CD4-positive, alpha-beta T cell treated with Interleukin-4 for 1 hour (primary cell): ENCODE measurements at regions not wholly inside any gene's neighbourhood (a gene's known extent, or its start where the extent isn't known, plus 50 kb on each side); places are given as distances from the start of the nearest gene placed in this dataset.

Source experiments
- DNase-seq, 2 donors: peaks; one replicate each; pipeline ENCODE4 v3.0.0-alpha.2; 2020 to 2022

DNA sequence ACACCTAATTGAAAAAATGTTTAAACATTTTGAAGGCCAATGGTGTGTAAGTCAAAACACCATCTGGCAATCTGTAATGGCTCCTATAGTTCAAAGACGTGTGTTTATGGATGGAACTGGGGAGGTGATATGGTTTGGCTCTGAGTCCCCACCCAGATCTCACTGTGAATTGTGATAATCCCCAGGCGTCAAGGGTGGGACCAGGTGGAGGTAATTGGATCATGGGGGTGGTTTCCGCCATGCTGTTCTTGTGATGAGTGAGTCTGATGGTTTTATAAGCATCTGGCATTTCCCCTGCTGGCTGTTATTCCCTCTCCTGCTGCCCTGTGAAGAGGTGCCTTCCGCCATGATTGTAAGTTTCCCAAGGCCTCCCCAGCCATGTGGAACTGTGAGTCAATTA lies 52.2 kb downstream of the ADRA2C start:
- DNase-seq, result no peak

GRCh38 chr4:3819210-3819919 lies 53.2 kb downstream of the ADRA2C start:
- no peak for DNase-seq

DNA sequence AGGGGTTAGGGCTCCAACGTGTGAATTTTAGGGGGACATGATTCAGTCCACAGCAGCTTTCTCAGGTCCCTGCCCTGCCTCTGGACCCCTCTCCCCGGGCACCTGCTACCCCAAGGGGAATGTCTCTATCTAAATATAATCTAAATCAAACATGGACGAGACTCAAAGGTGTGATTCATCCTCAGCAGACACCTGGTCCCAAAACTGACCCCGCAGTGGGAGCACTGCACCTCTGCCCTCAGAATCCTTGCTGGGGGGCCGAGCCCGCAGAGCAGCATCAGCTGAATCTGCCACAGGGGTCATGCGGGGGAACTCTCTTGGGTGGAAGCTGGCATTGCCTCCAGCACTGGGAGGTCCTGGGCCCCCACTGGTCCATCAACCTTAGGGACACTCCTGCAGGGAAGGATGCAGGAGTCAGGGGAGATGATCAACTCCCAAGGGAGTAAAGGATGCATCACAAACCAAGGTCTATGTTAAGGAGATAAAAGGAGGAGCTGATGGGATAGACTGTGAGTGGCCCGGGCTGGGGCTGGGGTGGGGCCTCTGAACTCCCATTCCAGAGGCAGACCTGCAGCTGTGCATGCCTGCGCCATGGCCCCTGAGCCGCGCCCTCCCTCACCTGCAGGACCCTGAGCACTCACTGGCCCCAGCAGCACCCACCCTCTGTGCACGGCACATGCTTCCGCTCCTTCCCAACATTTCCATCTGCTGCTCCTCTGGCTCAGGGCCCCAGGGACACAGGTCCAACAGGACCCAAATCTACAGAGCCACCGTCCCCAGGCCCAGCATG lies 54.0 kb downstream of the ADRA2C start:
- DNase-seq, result no peak

DNA sequence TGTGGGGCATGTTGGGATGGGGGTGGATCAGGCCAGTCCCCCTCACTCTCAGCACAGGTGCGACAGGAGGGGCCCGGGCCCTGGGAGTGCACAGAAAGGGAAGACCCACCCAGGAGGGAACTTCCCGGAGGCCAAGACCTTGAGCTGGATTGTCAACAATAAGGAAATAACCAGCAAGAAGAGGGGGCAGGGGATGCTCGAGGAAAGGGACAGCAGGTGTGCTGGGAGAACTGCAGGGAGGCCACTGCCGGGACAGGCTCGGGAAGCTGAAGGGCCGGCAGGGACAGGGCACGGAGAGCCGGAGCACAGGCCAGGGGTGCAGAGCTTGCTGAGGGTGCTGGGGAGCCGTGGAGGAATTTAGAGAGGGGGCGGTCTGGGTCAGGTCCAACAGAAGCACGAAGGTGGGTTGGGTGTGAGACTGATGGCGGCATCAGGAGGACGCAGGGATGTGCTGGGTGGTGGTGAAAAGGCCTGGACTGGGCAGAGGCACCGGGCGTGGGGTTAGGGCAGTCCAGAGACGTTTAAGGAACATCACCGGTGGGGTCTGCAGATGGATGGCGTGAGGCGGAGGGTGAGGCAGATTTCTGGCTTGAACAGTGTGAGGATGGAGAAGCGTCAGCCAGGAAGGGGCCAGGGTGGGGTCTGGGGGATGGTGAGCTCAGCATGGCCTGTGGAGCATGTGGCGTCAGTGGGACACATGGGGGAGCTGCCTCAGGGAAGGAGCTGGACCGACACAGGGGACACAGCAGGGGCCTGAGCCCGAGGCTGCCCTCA lies 54.8 kb downstream of the ADRA2C start:
- DNase-seq, result no peak

- DNase-seq, result no peak
These were observed 55.5 kb downstream of the ADRA2C start for GRCh38 chr4:3821580-3822229.

DNA sequence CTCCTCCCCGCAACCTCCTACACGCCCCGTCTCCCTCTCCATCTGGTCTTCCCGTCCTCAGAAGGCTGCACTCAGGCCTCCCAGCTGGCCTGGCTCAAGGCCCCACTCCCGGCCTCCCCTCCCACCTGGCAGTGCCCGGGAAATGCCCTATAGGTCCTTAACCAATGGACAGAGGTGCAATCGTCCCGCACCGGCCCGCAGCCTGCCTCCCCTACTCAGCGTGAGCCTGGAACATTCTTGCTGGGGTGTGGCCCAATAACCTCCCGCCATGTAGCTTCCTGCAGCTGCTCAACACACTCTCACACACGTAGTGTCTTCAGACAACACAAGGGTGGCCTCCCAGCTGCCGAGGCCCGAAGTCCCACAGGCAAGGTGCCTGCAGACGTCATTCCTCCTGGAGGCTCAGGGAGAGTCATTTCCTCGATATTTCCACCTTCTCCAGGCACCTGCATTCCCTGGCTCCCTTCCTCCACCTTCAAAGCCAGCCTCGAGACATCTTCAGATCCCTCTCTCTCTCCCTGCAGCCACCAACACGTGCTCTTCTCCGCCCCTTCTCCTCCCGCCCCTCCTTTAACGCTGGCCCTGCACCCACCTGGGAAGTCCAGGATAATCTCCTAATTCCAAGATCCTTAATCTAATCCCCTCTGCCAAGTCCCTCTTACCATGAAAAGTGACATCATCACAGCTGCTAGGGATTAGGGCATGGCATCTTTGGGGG lies 56.2 kb downstream of the ADRA2C start:
- DNase-seq, result no peak

DNA sequence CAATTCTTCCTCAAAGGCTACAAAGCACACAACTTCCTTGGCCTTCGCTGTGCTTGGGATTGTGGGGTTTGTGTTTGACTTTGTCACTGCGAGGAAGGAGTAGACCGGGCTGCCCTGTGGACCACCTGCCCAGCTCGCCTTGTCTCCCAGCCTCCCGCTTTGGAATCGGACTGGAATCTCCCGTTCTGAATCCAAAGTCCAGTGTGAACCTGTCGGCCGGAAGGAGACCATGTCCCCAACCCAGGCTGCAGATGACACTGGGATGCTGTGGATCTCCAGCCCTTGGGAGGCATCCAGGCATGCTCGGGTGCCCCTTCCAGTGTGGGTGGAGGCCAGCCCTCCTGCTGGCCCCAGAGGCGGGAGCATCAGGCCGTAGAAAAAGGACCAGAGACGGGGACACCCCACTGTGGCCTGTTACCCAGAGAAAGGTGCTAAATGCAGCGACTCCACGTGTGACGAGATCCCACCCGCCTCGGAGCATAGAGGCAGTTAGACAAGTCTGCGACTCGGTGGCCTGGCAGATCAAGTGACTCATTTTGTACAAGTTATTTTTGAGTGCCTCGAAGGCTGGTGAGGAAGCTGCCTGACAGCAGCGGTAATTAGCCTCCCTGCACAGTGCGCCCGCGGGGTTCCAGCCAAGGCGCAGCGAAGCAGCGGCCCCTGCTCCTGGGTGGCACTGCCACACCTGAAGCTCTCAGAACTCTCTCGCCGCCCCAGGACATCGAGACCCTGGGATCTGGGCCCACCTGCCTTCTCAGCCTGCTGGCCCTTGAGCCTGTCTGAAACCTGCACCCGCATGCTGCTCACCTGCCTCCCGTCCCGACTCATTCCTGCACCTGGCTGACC lies 57.5 kb downstream of the ADRA2C start:
- DNase-seq, result no peak

- DNase-seq, result no peak
These were observed 58.5 kb downstream of the ADRA2C start for GRCh38 chr4:3824521-3825270.

GRCh38 chr4:3825530-3825929 lies 59.3 kb downstream of the ADRA2C start:
- DNase-seq, result no peak

DNA sequence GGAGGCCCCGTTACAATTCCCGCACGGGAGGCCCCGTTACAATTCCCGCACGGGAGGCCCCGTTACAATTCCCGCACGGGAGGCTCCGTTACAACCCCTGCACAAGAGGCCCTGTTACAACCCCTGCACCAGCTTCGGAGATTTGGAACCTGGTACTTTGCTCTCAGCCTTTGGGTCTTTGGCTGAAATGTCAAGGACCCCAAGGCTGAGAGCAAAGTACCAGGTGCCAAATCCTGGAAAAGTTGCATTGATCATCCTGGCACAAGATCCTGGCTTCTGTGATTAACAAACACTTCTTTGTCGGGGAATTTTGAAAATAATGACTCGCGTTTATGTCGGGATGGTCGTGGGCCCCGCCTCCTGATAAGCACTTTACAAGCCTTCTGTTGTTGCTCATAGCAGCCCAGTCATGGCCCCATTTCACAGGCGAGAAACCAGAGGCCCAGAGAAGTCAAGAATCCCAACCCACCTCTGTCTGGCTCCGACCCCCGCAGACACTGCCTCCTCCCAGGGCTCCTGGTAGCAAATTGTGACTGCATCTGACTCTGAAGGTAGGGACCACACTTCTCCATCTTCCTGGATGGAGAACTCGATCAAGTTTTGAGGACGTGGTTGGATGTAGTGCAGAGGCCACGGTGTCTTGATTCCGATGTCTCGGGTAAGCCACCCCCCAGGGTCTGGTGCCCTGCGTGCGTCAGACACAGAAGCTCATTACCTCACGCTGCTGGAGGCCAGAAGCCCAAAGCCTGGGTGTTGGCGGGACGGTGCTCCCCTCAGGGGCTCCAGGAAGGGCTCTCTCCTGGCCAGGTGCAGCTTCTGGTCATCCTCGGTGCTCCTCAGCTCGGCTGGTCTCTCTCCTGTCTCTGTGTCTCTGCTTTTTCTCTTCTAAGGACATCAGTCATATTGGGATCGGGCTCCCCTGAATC lies 60.3 kb downstream of the ADRA2C start:
- no peak for DNase-seq

- DNase-seq, result no peak
These were observed 61.7 kb downstream of the ADRA2C start for GRCh38 chr4:3827616-3828492.

DNA sequence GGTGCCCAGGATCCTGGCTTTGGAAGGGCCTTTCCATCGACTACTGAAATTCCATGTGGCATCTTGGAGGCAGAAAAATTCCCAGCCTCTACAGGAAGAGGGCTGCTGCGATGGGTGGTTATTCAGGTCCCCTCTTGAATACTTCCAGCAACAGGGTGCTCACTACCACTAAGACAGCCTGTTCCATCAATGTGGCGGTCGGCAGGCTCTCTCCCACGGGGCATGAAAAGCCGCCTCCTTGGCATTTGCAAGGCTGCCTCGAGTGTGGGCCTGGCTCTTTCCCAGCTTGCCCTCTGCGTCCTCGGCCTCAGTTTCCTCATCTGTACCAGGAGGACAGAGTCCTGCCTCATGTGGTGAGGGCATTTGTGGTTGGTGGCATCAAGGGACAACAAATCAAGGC lies 62.4 kb downstream of the ADRA2C start:
- DNase-seq, result no peak

- no peak for DNase-seq
These were observed 63.2 kb downstream of the ADRA2C start for GRCh38 chr4:3829211-3829955.

- no peak for DNase-seq
These were observed 64.0 kb downstream of the ADRA2C start for GRCh38 chr4:3829956-3830773.

GRCh38 chr4:3830774-3831528 lies 64.8 kb downstream of the ADRA2C start:
- DNase-seq, result no peak

DNA sequence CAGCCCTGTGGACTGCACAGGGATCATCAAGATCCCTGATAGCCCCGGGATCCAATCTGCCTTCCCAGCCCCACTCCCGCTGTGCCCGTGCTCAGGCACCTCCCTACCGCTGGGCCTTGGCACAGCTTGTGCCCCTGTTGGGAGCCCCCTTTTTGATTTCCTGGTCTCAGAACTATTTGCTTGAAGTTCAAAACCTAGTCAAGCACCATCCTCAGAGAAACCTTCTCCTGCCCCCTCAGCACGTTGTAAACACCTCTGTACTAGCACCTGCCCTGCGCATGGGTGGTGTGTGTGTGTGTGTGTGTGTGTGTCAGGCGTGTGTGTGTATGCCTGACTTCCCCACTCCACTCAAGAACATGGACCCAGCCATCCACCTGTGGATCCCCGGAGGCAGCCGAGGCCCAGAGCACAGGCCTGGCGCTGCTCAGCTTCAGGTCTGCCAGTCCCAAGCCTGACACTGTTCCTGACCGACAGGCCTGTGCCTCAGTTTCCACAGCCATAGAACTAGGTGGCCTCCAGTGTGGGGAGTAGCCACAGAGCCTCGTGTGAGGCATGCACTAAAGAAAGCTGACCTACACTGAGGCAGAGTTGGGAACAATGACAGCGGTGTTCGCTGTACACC lies 65.5 kb downstream of the ADRA2C start:
- no peak for DNase-seq
